GM12873 (cell line): ENCODE measurements at regions not wholly inside any gene's neighbourhood (a gene's known extent, or its start where the extent isn't known, plus 50 kb on each side); places are given as distances from the start of the nearest gene placed in this dataset.
A peak's percentile ranks its signal among the peaks of the same experiment; 100 is the strongest.

ENCODE experiments used
- CTCF ChIP-seq: IDR thresholded peaks from 2 replicates; pipeline ENCODE4 v1.5.1; 2012; ENCODE audit warnings: low read depth, mild to moderate bottlenecking, moderate library complexity, low read length, control low read depth; ENCODE audit not compliant: insufficient read depth; ENCODE audit errors: missing control alignments

- peak; percentile 16 for TF ChIP-seq CTCF
These were observed 370.9 kb upstream of the PRR16 start for GRCh38 chr5:120093178-120093577.

- TF ChIP-seq CTCF: no peak
These were observed 367.7 kb upstream of the PRR16 start for GRCh38 chr5:120096413-120096812.

- TF ChIP-seq CTCF: no peak
These were observed 365.7 kb upstream of the PRR16 start for GRCh38 chr5:120098426-120098825.

GRCh38 chr5:120098902-120099535, 365.1 kb upstream of the PRR16 start:
- TF ChIP-seq CTCF: no peak

GRCh38 chr5:120101771-120102170, 362.3 kb upstream of the PRR16 start:
- no peak for TF ChIP-seq CTCF

- no peak for TF ChIP-seq CTCF
These were observed 360.6 kb upstream of the PRR16 start for GRCh38 chr5:120103495-120103894.

- TF ChIP-seq CTCF: no peak
These were observed 357.1 kb upstream of the PRR16 start for GRCh38 chr5:120106912-120107525.
